ENCODE measurements at regions not wholly inside any gene's neighbourhood (a gene's known extent, or its start where the extent isn't known, plus 50 kb on each side); places are given as distances from the start of the nearest gene placed in this dataset.
"Not testable (repeated sequence)": the region's sequence is repeated elsewhere in the genome, so short reads cannot be mapped to it uniquely, and the experiment has no call there.

DNA sequence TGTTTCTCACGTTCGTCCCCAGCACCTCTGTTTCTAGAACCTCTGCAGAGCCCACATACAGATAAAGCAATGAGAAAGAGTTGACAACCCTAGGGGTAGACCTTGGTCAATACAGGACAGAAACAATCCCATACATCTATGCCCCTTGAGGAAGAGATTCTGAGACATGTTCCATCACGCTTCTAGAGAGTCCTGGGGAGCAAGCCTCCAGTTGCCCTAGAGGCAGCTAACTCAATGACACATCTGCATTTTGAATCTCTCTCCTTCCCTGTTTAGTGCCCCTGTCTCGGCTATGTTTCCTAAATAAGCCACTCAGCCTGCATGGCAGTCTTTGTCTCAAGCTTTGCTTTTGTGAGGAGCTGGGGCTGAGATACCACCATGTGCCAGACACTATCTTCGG, 435.3 kb downstream of the CD83 start:
- DNase-seq (ENCODE audit: low spot score): no peak

DNA sequence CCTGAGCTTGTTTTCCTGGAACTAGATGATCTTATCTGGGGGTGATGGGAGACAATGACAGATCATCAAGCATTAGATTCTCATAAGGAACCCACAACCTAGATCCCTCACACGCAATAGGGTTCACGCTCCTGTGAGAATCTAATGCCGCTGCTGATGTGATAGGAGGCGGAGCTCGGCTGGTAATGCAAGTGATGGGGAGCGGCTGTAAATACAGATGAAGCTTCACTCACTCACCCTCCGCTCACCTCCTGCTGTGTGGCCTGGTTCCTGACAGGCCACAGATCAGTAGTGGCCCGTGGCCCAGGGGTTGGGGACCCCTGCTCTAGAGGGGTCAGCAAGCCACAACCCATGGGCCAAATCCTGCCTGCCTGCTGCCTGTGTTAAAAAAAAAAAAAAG, 435.9 kb downstream of the CD83 start:
- no peak for DNase-seq (ENCODE audit: low spot score)

DNA sequence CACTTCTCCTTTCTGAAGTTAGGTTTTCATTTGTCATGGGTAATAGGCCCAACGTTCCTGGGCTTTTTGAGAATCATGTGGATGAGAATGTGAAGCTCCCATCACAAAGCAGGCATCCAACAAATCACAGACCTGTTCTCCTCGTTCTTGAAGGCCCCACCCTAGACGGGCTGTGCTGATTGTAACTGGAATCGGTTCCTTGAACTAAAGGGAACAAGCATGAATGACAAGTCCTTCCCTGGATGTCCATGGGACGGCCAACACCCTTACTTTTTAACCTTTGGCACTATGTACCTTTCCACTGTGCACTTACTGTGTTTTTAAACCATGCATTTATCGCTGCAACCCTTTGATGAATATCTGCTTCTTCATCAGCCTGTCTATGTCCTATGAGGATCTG, 438.2 kb downstream of the CD83 start:
- DNase-seq (ENCODE audit: low spot score): no peak

DNA sequence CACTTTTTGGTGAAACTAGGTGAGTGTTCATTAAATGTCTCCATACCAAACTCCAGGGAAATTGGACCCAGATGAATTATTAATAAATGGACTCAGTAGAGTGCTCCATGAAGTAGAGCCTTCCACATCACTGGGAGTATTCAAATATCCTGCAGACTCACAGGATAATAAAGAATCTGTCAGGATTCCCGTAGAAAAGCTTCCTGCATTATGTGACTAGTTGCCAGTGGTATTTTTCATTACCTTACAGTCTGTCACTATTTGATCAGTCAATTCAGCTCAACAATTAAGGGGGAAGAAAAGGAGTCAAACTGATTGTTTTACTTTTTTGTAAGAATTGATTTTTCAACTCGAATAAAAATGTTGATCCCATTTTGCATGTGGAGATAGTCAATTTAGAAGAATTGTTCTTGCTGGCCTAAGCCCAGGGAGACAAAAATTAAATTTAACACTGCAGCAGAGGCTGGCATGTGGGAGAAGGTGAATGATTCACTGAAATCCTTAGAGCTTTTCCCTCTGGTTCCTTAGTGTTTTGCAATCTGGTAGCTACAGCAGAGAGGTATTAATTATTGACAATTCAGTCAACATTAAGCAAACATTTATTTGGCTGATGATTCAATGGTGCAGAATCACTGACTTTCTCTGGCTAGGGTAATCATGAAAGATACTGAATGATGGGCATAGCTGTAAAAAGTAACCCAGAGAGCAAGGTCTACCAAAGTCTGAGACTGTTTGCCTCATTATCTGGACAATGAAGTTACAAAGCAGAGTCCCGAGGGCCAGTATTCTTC, 442.4 kb downstream of the CD83 start:
- DNase-seq (ENCODE audit: low spot score): no peak

DNA sequence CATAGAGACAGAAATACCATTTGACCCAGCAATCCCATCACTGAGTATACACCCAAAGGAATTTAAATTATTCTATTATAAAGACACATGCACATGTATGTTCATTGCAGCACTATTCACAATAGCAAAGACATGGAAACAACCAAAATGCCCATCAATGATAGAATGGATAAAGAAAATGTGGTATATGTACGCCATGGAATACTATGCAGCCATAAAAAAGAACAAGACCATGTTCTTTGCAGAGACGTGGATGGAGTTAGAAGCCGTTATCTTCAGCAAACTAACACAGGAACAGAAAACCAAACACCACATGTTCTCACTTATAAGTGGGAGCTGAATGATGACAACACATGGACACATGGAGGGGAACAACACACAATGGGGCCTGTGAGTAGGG, 444.0 kb downstream of the CD83 start:
- DNase-seq (ENCODE audit: low spot score): not testable (repeated sequence)

DNA sequence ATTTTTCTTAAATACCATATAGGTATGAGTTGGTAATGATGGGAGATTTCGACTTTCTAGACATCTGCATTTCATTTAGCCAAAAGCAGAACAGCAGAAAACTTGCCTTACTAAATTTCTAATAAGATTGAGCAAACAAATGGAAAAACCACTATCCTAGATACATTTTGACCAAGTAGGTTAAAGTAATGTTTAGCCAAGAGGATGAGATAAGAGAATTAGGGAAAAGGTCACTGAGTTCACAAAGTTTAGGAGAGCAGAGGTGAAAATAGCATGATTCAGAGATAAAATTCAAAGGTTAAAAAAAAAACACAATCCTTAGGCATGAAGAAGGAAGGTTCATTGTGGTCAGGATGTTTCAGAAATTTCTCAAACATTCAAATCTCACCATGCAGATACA, 450.3 kb downstream of the CD83 start:
- no peak for DNase-seq (ENCODE audit: low spot score)

DNA sequence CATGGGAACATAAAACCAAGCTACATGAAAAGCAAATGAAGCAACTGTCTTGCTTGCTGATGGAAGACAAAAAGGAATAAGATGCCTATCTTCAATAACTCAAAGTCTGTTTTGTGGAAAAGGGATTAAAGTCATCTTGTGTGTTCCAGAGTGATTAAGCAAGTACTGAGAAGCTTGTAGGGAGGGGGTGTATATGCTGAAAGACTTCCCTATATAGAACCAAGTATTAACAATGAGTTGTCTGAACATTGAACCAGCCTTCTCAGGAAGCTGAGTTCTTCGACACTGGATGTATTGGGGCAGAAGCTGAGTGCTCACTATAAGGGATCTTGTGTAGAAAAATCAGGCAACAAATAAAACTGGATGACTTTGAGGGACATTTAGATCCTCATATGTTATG, 451.8 kb downstream of the CD83 start:
- no peak for DNase-seq (ENCODE audit: low spot score)

DNA sequence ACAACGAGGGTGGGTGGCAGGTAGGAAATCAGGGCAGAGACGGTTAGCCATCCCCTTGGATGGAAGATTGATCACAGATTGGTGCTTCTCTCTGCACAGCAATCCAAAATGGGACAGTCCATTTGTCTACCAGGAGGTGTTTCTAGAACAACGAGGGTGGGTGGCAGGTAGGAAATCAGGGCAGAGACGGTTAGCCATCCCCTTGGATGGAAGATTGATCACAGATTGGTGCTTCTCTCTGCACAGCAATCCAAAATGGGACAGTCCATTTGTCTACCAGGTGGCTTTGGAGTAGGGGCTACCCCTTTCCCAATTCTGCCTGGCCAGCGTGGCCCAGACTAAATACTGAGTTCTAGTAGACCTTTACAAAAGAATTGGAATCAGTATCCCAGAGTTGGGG, 452.3 kb downstream of the CD83 start:
- not testable (repeated sequence) for DNase-seq (ENCODE audit: low spot score)

DNA sequence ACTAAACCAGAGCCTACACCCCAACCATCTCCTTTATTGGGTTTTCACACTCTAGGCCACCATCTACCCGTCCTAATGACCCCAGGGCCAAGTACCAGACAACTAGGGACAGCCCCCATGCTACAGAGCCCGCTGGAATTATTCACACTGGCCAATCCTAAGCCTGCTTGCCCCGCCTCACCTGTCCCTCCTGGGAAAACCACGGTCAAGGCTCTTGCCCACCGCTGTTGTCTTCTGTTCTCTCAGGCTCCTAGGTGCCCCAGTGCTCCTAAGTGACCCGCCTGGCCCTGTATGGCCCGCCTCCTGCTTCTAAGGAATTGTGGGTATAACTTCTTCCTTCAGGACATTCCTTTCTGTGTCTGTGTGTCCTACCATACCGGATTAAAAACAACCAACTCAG, 453.4 kb downstream of the CD83 start:
- no peak for DNase-seq (ENCODE audit: low spot score)

DNA sequence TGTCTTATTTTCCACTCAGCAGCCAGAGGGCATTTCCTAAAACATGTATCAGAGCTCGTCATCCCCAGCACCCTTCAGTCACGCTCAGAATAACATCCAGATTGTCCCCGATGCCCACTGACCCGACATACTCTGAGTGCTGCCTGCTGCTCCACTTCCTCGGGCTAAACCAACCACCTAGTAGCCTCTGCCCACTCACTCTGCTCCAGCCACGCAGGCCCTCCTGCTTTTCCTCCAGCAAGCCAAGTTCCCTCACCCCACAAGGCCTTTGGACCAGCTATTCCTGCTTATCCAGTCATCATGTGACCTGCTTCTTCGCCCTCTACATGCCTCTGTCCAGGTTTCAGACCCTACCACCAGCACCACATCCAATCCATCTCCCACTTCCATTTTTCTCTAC, 454.2 kb downstream of the CD83 start:
- no peak for DNase-seq (ENCODE audit: low spot score)

DNA sequence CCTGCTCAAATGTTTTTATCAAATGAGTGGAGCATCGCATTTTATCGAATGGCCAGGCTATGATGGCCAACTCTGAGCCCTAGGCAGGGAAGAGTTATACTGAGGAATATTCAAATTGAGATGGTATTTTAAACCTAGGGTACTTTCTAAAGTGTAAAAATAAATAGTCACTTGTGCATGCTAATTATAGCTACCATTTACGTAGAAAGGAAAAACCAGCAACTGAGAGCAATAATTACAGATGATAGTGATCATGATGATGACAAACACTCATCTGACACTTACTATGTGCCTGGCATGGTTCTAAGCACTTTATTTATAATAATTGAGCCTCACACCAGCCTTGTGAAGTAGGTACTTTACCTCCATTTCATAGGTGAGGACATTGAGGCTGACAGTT, 455.7 kb downstream of the CD83 start:
- DNase-seq (ENCODE audit: low spot score): no peak

DNA sequence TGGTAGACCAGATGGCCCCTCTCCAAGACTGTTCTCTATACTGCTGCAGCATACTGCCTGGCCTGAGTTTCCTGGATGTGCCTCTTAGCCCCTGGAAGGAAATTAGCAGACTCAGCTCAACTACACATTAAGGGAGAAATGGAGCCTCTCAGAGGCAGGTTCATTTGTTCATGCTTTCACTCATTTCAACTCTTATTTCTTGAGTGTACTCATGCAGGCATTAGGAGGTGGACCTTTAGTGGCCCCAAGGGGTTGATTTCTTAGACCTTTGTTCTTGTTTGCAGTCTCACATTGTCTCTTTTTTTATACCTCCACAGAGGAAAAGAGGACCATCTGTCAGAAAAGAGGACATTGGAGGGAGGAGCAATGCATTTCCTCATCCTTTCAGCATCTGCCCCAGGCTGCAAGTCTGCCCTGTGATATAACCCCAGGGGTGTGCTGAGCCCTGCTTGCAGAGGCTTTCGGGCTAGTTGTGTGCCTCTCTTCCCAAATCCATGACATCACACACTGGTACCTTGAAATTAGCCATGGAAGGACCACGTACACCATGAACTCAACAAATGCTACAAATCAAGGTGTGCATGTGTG, 456.2 kb downstream of the CD83 start:
- no peak for DNase-seq (ENCODE audit: low spot score)

DNA sequence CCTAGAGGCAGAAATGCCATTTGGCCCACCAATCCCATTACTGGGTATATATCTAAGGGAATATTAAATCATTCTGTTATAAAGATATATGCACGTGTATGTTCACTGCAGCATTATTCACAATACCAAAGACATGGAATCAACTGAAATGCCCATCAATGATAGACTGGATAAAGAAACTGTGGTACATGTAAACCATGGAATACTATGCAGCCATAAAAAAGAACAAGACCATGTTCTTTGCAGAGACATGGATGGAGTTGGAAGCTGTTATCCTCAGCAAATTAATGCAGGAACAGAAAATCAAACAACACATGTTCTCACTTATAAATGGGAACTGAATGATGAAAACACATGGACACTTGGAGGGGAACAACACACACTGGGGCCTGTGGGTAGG, 458.4 kb downstream of the CD83 start:
- DNase-seq (ENCODE audit: low spot score): no peak

DNA sequence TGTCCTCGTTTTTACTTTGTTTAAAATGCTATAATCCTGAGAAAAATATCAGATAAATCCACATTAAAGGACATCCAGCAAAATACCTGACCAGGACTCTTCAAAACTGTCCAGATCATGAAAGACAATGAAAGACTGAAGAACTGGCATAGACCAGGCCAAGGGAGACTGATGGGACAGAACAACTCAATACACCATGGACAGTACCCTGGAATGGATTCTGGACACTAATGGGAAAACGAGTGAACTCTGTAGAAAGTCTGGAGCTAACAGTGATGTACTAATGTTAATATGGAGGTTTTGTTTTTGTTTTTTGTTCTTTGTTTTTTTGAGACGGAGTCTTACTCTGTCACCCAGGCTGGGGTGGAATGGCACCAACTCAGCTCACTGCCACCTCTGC, 461.4 kb downstream of the CD83 start:
- no peak for DNase-seq (ENCODE audit: low spot score)

DNA sequence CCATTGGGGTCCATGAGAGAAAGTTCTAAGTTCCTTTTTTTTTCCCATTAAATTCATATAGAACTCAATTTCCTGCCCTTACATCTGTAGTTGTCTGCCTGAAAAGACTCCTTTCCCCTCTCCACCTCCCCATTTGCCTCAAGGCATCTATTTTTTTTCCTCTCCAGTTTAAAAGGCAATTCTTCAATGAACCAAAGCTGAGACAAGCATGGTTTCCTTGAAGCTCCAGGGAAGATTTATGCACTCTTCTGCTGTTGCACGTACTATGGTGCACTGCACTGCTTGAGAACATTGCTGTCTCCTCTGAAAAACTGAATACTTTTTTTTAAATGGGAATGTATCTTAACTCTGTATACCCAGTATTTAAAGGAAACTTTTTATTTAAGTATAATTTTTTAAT, 465.2 kb downstream of the CD83 start:
- DNase-seq (ENCODE audit: low spot score): no peak

DNA sequence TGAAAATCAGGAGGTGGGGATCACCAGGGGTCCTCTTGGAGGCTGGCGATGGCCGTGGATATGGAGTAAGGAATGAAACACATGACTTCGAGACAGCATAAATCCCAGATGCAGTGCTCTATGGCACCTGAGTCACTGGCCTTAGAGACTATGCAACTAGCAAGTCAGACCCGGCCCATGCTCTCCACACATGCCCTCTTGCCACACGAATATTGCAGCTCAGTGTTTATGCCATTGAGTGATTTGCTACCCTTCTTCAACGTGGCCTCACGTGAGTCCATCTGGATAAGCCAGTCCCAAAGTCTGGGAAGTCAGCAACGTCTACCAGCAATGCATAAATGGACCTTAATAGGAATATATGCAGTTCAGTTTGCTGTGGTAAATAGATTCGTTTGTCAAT, 466.3 kb downstream of the CD83 start:
- no peak for DNase-seq (ENCODE audit: low spot score)

DNA sequence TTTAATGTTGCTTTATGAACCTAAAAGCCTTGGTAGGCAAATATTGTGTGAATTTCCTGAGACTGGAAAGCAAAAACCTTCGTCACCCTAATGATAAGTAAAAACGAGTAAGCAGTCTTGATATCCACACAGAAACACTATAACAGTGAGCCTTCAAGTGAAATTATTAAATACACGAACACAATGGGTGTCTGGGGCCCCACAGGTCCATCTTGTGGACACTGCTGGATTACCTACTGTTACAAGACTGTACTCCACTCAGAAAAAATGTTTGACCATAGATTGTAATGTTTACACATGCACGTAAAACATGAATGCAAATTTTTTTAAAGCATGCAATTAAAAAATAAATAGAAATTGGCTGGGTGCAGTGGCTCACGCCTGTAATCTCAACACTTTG, 466.9 kb downstream of the CD83 start:
- DNase-seq (ENCODE audit: low spot score): no peak

DNA sequence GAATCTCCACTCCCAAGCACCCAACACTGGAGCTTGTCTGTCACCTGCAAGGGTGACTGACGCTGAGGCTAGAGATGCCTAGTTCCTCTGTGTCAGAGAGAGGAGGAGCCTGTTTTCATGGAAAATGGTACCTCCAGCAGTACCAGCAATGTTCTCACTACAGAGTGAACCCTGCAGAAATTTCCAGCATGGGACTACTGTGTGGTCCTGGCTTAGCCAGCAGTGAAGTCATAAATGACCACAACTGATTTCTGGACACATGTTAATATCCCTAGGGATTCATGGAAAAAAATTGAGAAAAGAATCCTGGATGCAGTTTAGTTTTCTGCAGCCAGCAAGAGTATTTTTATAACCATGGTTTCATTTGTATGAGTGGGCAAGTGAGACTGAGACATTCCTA, 468.1 kb downstream of the CD83 start:
- no peak for DNase-seq (ENCODE audit: low spot score)

DNA sequence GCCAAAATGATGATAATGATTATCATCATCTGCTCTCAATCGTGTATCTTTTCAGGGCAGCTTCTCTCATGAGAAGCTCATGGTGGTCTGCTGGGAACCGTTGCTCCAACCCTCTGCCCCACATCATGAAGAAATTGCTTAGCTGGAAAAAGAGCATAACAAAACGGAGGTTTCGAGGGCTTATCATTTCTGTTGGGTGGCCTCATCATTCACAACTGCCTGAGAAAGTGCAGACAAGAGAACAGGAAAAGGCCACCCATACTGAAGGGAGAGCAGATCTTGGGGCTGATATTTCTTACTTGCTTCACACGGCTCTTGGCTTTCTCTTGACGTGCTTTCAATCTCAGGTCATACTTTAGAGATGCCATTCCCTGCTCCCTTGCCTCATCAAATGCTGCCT, 471.6 kb downstream of the CD83 start:
- DNase-seq (ENCODE audit: low spot score): no peak

DNA sequence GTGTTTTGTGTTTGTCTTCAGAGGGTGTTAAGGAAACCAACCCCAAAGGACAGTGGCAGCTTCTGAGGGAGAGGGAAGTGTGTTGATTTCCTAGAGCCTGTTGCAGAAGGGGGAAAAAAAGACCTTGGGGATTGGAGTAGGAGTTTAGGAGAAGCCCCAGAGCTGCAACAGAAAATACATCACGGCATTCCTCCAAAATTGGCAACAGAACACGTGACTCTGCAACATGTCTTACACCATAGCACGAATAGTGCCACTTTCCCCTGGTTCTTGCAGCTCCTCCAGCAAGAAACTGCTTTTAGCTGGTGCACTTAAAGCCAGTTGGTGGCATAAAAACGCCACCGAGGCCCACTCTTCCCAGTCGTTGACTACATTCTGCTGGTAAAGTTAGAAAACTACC, 473.0 kb downstream of the CD83 start:
- no peak for DNase-seq (ENCODE audit: low spot score)

DNA sequence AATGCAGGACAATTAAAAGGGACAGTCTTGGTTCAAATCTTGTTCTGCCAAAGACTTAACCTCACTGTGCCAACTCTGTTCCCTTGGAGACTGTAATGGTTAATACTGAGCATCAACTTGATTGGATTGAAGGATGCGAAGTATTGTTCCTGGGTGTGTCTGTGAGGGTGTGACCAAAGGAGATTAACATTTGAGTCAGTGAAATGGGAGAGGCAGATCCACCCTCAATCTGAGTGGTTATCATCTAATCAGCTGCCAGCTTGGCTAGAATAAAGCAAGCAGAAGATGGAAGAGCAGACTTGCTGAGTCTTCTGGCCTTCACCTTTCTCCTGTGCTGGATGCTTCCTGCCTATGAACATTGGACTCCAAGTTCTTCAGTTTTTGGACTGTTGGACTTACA, 474.4 kb downstream of the CD83 start:
- DNase-seq (ENCODE audit: low spot score): no peak

DNA sequence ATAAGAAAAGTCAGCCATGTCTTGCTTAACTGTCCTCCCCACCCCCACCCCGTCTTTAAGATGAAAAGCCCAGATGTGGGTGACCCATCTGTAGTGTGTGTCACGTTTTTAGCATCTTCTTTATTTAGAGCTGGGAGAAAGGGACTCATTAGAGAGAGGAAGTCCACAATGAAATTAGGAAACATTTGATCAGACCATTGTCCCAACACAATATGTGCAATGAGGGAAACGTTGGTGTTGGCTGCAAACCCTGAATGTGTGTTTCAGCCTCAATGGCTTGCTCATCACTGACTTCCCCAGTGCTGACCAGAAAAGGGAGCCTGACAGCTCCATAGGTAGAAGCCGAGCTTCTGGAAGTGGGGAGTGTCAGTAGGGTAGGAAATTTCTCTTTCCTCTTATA, 475.7 kb downstream of the CD83 start:
- no peak for DNase-seq (ENCODE audit: low spot score)

DNA sequence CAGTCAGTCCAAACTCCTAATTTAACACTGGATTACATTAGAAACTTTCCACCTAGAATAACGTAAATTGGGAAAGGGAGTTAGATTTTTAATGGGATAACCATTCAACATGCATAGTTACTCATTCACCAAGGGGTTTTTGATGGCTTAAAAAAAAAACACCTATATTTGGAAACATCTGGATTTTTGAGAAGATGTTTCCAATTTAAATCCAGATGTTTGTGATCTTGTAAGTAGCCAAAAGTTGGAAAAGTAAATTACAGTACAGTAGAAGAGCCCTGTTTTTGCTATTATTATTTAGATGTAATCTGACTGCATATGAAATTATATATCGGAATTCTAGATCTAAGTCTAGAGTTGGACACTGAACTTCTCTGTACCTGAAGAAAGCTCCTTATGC, 478.2 kb downstream of the CD83 start:
- DNase-seq (ENCODE audit: low spot score): no peak

DNA sequence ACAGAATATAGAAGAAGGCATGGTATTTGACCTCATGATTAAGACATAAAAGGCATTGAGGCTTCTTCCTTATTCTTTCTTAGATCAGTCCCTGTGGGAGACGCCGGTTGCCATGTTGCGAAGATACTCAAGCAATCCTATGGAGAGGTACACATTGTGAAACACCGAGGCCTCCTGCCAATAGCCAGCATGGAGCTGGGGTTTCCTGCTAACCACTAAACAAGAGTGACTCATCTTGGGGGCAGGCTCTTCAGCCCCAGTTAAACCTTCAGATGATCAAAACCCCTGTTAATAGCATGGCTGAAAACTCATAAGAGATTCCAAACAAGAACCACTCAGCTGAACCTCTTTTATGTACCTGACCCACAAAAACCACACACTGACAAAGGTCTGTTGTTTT, 478.8 kb downstream of the CD83 start:
- peak; percentile 41 for DNase-seq (ENCODE audit: low spot score)

Data from LoVo (cell line).